Suprapubic skin (tissue), 4 donors: ENCODE measurements at regions not wholly inside any gene's neighbourhood (a gene's known extent, or its start where the extent isn't known, plus 50 kb on each side); places are given as distances from the start of the nearest gene placed in this dataset.

Experiments used
- DNase-seq, 2 donors: peaks; one replicate each; pipeline ENCODE4 v3.0.0-alpha.2; 2019; ENCODE audit warnings: low spot score in 2 of 2
- H3K27ac ChIP-seq: fragments of 200-600 bp; sonication (generic); one replicate; pipeline ENCODE4 v1.5.1; 2019
- H3K27me3 ChIP-seq: fragments of 200-600 bp; sonication (generic); one replicate; pipeline ENCODE4 v1.5.1; 2019
- H3K36me3 ChIP-seq: fragments of 200-600 bp; sonication (generic); one replicate; pipeline ENCODE4 v1.5.1; 2019
- H3K4me1 ChIP-seq: fragments of 200-600 bp; sonication (generic); one replicate; pipeline ENCODE4 v1.5.1; 2019
- H3K4me3 ChIP-seq: fragments of 200-600 bp; sonication (generic); one replicate; pipeline ENCODE4 v1.5.1; 2019; ENCODE audit warnings: mild to moderate bottlenecking
- H3K9me3 ChIP-seq: fragments of 200-600 bp; sonication (generic); one replicate; pipeline ENCODE4 v1.5.1; 2019
- CTCF ChIP-seq, 2 donors: fragments of 200-600 bp in 1 of 2; fragments of 450-650 bp in 1 of 2; sonication (generic) in 1 of 2; IDR thresholded peaks; one replicate each; pipeline ENCODE4 v1.5.1; 2016 to 2019; ENCODE audit warnings: antibody characterized with exemption in 2 of 2, mild to moderate bottlenecking in 1 of 2, moderate library complexity in 1 of 2
- EP300 ChIP-seq: sonication (generic); formaldehyde crosslinking; IDR thresholded peaks from one replicate; pipeline ENCODE4 v1.6.1; 2017; ENCODE audit warnings: antibody characterized with exemption
- POLR2A ChIP-seq, 2 donors: fragments of 450-650 bp; IDR thresholded peaks; one replicate each; pipeline ENCODE4 v1.6.1; 2017; ENCODE audit warnings: antibody characterized with exemption in 2 of 2, mild to moderate bottlenecking in 2 of 2, moderate library complexity in 2 of 2
- POLR2AphosphoS5 ChIP-seq, 3 donors: sonication (generic); formaldehyde crosslinking; IDR thresholded peaks; one replicate each; pipeline ENCODE4 v1.6.1; 2017; ENCODE audit warnings: antibody characterized with exemption in 3 of 3
- WGBS: methylation state at CpG from one replicate; pipeline ENCODE4 v1.1.5; 2018; 5-methylcytosine and 5-hydroxymethylcytosine counted together

- no peak overlapping the region for H3K27ac ChIP-seq
- no peaks in the 10 kb centered on the region for H3K36me3 ChIP-seq
- no peaks in the 10 kb centered on the region for H3K9me3 ChIP-seq
- WGBS: 67% methylated on average over 3 of the region's 3 CpGs
- no peaks in the 10 kb centered on the region for H3K27me3 ChIP-seq
- no peaks in the 10 kb centered on the region for H3K4me1 ChIP-seq
- TF ChIP-seq EP300: no peak
- TF ChIP-seq POLR2A (IDR thresholded peaks at IDR 0.05): no peak
- TF ChIP-seq POLR2AphosphoS5 (IDR thresholded peaks at IDR 0.05): no peak
- TF ChIP-seq CTCF (IDR thresholded peaks at IDR 0.05): no peak
- H3K4me3 ChIP-seq: no peak overlapping the region
- no peak for DNase-seq
Measured at GRCh38 chr5:6256901-6257300, 121.4 kb downstream of the MED10 start.

- TF ChIP-seq POLR2A (IDR thresholded peaks at IDR 0.05) (no peak), CTCF (IDR thresholded peaks at IDR 0.05) (no peak), POLR2AphosphoS5 (IDR thresholded peaks at IDR 0.05) (no peak), EP300 (no peak)
- 68% methylated on average over 2 of the region's 2 CpGs for WGBS
- H3K4me1 ChIP-seq: no peaks in the 10 kb centered on the region
- H3K9me3 ChIP-seq: no peaks in the 10 kb centered on the region
- DNase-seq: no peak
- no peak overlapping the region for H3K4me3 ChIP-seq
- no peaks in the 10 kb centered on the region for H3K27me3 ChIP-seq
- no peaks in the 10 kb centered on the region for H3K36me3 ChIP-seq
- H3K27ac ChIP-seq: no peak overlapping the region
Measured at GRCh38 chr5:6255956-6256355, 122.4 kb downstream of the MED10 start.

GRCh38 chr5:6253846-6254245 lies 124.5 kb downstream of the MED10 start:
- DNase-seq: no peak
- H3K9me3 ChIP-seq: no peaks in the 10 kb centered on the region
- no peak overlapping the region for H3K27ac ChIP-seq
- TF ChIP-seq EP300: no peak
- TF ChIP-seq POLR2AphosphoS5 (IDR thresholded peaks at IDR 0.05): no peak
- TF ChIP-seq CTCF (IDR thresholded peaks at IDR 0.05): no peak
- TF ChIP-seq POLR2A (IDR thresholded peaks at IDR 0.05): no peak
- WGBS: 78% methylated on average over 3 of the region's 3 CpGs
- no peaks in the 10 kb centered on the region for H3K4me1 ChIP-seq
- H3K36me3 ChIP-seq: no peaks in the 10 kb centered on the region
- H3K27me3 ChIP-seq: no peaks in the 10 kb centered on the region
- H3K4me3 ChIP-seq: no peak overlapping the region

GRCh38 chr5:6253281-6253680 lies 125.1 kb downstream of the MED10 start:
- TF ChIP-seq POLR2AphosphoS5 (IDR thresholded peaks at IDR 0.05) (no peak), CTCF (IDR thresholded peaks at IDR 0.05) (no peak), POLR2A (IDR thresholded peaks at IDR 0.05) (no peak), EP300 (no peak)
- H3K27ac ChIP-seq: no peak overlapping the region
- H3K36me3 ChIP-seq: no peaks in the 10 kb centered on the region
- DNase-seq: no peak
- no peaks in the 10 kb centered on the region for H3K9me3 ChIP-seq
- H3K4me1 ChIP-seq: no peaks in the 10 kb centered on the region
- no peaks in the 10 kb centered on the region for H3K27me3 ChIP-seq
- 57% methylated on average over 3 of the region's 5 CpGs for WGBS
- no peak overlapping the region for H3K4me3 ChIP-seq

GRCh38 chr5:6252581-6252980 lies 125.8 kb downstream of the MED10 start:
- H3K36me3 ChIP-seq: no peaks in the 10 kb centered on the region
- no peak overlapping the region for H3K4me3 ChIP-seq
- H3K27ac ChIP-seq: no peak overlapping the region
- WGBS: 85% methylated on average over 6 of the region's 6 CpGs
- H3K9me3 ChIP-seq: no peaks in the 10 kb centered on the region
- no peak for TF ChIP-seq POLR2A (IDR thresholded peaks at IDR 0.05)
- no peak for TF ChIP-seq EP300
- TF ChIP-seq POLR2AphosphoS5 (IDR thresholded peaks at IDR 0.05): no peak
- TF ChIP-seq CTCF (IDR thresholded peaks at IDR 0.05): no peak
- no peaks in the 10 kb centered on the region for H3K4me1 ChIP-seq
- DNase-seq: no peak
- no peaks in the 10 kb centered on the region for H3K27me3 ChIP-seq
